ENCODE measurements at regions not wholly inside any gene's neighbourhood (a gene's known extent, or its start where the extent isn't known, plus 50 kb on each side); places are given as distances from the start of the nearest gene placed in this dataset.

DNA sequence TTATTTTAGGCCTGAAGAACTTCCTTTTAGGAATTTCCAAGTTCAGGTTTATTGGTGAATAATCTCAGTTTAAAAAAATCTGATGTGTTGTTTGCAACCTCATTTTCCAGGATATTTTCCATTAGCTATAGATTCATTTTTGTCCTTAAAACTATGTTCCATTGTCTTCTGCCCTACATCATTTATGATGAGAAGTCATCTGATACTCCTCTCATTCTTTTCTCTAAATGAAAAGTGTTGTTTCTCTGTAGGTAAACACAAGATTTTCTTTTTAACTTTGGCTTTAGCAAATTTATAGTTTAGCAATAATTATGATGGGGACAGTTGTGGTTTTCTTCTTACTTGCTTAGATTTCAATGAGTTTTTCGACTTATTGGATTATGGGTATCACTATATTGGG is 427.3 kb downstream of the DCDC2C start:
- no peak for TF ChIP-seq POLR2A (IDR thresholded peaks at IDR 0.05)
- TF ChIP-seq, protein P1, sequence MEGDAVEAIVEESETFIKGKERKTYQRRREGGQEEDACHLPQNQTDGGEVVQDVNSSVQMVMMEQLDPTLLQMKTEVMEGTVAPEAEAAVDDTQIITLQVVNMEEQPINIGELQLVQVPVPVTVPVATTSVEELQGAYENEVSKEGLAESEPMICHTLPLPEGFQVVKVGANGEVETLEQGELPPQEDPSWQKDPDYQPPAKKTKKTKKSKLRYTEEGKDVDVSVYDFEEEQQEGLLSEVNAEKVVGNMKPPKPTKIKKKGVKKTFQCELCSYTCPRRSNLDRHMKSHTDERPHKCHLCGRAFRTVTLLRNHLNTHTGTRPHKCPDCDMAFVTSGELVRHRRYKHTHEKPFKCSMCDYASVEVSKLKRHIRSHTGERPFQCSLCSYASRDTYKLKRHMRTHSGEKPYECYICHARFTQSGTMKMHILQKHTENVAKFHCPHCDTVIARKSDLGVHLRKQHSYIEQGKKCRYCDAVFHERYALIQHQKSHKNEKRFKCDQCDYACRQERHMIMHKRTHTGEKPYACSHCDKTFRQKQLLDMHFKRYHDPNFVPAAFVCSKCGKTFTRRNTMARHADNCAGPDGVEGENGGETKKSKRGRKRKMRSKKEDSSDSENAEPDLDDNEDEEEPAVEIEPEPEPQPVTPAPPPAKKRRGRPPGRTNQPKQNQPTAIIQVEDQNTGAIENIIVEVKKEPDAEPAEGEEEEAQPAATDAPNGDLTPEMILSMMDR (IDR thresholded peaks at IDR 0.05): no peak
